Right ventricle myocardium superior (tissue), 1 donor: ENCODE measurements at regions not wholly inside any gene's neighbourhood (a gene's known extent, or its start where the extent isn't known, plus 50 kb on each side); places are given as distances from the start of the nearest gene placed in this dataset.
"Not testable (repeated sequence)": the region's sequence is repeated elsewhere in the genome, so short reads cannot be mapped to it uniquely, and the experiment has no call there.

Experiments
- ATAC-seq: fragments of 200-7000 bp; cut with Tn5 transposase; one replicate; pipeline ENCODE4 v1.9.1; 2020; ENCODE audit warnings: mild to moderate bottlenecking; ENCODE audit not compliant: poor library complexity
- DNase-seq: peaks from one replicate; pipeline ENCODE4 v3.0.0-alpha.2; 2020
- intact Hi-C: fragments of 100-400 bp; cut with DNase I; formaldehyde crosslinking; loops from one replicate; pipeline ENCODE4 v1.11.2; 2022
- donor health status: DM: no; HTN: yes; CAD: no; lungs with severe emphysema.

DNA sequence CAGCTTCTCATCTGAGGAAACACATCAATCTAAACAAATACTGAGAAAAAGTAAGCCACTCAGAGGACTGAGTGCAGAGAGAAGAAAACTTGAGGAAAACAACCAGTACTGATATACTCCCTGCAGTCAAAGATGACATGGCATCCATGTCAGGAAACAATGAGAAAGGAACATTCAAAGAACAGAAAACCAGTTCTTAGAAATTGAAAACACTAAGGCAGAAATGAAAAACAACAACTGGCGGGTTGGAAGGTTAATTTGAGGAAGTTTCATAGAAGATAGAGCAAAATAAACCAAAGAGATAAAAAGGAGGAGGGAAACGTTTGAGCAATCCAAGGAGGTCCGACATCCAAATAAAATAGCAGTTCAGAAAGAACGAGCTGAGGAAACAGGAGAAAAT lies 475.2 kb downstream of the HINT1 start:
- ATAC-seq = no peak
- intact Hi-C loops = no loop called here
- no peak for DNase-seq

DNA sequence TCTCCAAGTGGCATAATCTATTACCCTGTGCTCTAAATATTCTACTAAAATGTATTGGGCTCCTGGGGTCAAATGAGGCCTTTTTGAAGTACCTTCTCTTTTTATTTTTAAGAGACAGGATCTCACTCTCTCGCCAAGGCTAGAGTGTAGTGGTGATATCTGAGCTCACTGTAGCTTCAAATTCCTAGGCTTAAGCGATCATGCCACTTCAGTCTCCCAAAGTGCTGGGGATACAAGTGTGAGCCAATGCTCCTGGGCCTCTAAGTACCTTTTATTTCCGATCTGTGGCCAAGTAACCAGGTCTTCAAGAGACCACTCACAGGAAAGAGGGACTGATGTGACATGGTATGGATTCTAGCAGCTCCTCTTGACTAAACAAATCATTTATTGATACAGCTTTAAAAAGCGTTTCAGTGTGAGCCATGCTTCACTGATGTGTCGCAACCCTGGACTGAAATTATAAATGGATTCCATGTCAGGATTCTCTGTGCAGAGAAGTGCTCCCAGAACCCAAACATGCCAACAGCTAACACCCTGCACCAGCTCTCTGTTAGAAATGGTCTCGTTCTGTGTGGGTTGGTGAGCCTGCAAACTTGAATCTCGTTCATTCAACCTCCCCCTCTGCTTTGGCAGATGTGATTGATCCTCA lies 477.8 kb downstream of the HINT1 start:
- intact Hi-C loops = no loop called here
- no peak for DNase-seq
- ATAC-seq = no peak

GRCh38 chr5:130678637-130679036 lies 486.4 kb downstream of the HINT1 start:
- ATAC-seq (no peak), DNase-seq (no peak)
- intact Hi-C loops = no loop called here

DNA sequence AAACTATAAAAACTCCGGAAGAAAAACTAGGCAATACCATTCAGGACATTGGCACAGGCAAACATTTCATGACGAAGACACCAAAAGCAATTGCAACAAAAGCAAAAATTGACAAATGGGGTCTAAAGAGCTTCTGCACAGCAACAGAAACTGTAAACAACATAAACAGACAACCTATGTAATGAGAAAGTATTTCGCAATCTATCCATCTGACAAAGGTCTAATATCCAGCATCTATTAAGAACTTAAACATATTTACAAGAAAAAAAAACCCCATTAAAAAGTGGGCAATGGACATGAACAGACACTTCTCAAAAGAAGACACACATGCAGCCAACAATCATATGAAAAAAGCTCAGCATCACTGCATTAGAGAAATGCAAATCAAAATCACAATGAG lies 498.6 kb downstream of the HINT1 start:
- no peak for ATAC-seq
- no peak for DNase-seq
- intact Hi-C loops = no loop called here

GRCh38 chr5:130652176-130652575 lies 512.9 kb downstream of the HINT1 start:
- ATAC-seq = no peak
- intact Hi-C loops = no loop called here
- no peak for DNase-seq

GRCh38 chr5:130651440-130651839 lies 513.6 kb downstream of the HINT1 start:
- DNase-seq = no peak
- ATAC-seq = no peak
- intact Hi-C loops = no loop called here

GRCh38 chr5:130643321-130643720 lies 521.7 kb downstream of the HINT1 start:
- intact Hi-C loops = no loop called here
- ATAC-seq = no peak
- DNase-seq = no peak

GRCh38 chr5:130642461-130642860 lies 522.6 kb downstream of the HINT1 start:
- no peak for ATAC-seq

DNA sequence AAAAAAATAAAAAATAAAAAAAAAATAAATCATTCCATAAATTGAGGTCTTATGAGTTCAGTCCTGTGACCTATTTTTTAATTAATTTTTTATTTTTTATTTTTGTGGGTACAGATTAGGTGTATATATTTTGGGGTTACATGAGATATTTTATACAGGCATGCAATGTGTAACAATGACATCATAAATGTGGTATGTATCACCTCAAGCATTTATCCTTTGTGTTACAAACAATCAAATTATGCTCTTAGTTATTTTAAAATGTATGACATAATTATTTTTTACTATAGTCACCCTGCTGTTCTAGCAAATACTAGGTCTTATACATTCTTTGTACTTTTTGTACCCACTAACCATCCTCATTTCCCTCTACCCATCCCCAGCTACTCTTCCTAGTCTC lies 537.9 kb downstream of the HINT1 start:
- intact Hi-C loops = no loop called here
- ATAC-seq (no peak), DNase-seq (no peak)

More at GRCh38 chr5:130642461-130642860, 522.6 kb downstream of the HINT1 start:
- no peak for DNase-seq
- intact Hi-C loops = no loop called here

GRCh38 chr5:130624805-130625204 lies 540.3 kb downstream of the HINT1 start:
- DNase-seq (no peak), ATAC-seq (no peak)
- intact Hi-C loops = no loop called here

- intact Hi-C loops = no loop called here
- no peak for DNase-seq
- ATAC-seq = no peak
Measured at GRCh38 chr5:130616161-130616560, 548.9 kb downstream of the HINT1 start.

- no peak for ATAC-seq
- intact Hi-C loops = no loop called here
Measured at GRCh38 chr5:130605234-130605633, 559.8 kb downstream of the HINT1 start.

GRCh38 chr5:130596647-130597046 lies 568.4 kb downstream of the HINT1 start:
- intact Hi-C loops, DNase-seq, ATAC-seq: not testable (repeated sequence)

More at GRCh38 chr5:130605234-130605633, 559.8 kb downstream of the HINT1 start:
- no peak for DNase-seq

DNA sequence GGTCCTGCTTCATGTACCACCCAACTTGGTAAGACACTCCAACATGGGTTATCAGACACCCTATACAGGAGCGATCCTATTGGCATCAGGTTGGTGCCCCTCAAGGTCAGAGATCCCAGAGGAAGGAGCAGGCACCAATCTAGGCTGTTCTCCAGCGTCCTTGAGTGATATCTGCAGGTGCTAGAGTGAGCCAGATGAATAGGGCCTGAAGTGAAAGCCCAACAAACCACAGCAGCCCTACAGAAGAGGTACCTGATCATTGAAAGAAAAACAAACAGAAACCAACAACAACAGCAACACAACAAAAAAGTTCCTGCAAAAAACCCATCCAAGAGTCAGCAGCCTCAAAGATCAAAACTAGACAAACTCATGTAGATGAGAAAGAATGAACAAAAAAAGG lies 584.8 kb downstream of the HINT1 start:
- intact Hi-C loops = no loop called here
- ATAC-seq (no peak), DNase-seq (no peak)

DNA sequence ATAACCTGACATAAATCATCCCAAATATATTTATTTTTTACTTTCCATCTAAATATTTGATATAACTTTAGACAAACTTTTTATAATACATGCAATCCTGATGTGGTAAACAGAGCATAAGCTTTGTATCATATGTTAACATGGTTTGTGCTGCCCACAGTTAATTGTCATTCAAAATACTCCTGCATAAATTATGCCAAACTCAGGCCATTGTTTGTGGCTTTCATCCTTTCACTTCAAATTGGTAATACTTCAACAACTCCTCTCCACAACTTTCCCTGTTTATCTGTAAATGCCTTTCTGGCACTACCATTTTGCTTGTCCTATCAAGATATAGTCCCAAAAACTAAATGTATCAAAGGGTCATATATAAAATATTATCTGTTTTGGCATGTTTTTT lies 586.7 kb downstream of the HINT1 start:
- ATAC-seq (no peak), DNase-seq (no peak)
- intact Hi-C loops = no loop called here

- ATAC-seq (no peak), DNase-seq (no peak)
- intact Hi-C loops = no loop called here
Measured at GRCh38 chr5:130571076-130571475, 594.0 kb downstream of the HINT1 start.

DNA sequence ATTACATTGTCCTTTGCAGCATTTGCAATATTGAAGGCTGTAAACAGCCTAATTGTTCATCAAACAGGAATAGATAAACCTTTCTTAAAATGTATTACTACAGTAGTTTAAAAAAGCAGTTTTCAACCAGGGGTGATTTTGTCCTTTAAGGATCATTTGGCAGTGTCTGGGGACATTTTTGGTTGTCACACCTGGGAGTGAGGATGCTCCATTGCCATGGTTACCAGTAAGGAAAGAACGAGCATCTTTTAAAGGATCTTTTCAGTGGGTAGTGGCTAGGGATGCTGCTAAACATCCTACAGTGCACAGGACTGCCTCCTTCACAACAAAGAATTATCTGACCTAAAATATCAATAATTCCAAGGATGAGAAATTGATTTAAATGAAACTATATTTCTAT lies 596.3 kb downstream of the HINT1 start:
- DNase-seq = no peak
- ATAC-seq = no peak
- intact Hi-C loops = no loop called here

DNA sequence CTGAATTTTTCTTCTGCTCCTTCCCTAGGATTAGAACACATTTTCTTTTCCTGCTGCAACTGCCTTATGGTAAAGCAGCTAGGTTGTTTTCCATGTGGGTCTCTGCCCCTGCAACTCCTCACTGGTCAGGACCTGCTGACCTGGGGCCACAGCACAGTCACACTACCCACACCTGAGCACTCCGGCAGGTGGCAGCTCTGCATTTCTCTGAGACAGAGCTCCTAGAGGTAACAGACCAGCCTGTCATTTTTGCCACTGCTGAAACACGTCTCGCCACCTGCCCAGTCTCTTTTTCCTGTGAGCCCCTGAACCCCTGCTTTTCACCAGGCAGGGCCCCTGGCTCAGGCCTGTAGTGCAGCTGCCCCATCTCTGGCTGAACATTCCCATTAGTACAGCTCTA lies 609.6 kb downstream of the HINT1 start:
- intact Hi-C loops = no loop called here
- no peak for DNase-seq
- no peak for ATAC-seq

DNA sequence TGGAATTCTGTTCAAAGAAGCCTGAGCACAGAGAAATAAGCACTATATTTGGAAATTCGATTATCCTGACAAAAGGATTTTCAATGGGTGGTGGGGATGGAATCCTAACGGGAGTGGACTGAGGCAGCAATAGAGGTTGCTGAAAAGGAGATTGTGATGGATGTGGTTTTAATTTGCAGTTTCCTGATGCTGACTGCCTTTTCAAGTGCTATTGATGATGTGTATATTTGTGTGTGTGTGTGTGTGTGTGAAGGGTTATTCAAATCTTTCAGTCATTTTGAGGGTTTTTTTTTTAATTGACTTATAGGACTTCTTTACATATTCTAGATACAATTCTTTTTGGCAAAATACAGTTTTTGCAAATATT lies 614.5 kb downstream of the HINT1 start:
- intact Hi-C loops = no loop called here
- no peak for ATAC-seq
- DNase-seq = no peak

DNA sequence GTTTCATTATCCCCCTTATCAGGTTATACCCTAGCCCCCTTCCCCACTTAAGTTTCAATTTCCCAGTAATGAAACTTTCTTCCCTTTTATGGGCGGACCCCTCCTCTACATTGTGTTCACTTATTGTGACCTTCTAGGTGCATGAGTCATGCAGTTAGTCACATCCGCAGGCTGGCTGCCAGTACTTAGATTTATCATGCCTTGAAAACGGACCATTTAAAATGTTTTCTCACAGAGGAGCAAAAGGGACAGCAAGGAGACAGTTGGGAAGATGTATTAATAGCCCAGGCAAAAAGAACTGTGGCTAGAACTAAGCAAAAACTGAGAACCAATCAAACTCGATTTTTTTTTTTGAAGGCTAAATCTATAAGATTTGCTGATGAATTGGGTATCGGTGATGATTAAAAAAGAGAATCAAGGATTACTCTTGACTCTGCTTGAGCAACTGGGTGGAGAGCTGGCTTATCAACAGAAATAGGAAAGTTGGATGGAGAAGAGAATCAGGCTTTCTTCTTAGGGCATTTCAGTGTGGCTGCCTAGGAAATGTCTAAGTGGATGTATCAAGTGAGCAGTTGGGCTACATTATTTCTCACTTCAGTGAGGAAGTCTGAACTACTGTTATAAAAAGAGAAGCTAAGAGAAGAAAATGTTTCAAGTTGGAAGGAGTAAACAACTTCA lies 615.0 kb downstream of the HINT1 start:
- intact Hi-C loops = no loop called here
- DNase-seq = no peak
- ATAC-seq = no peak

DNA sequence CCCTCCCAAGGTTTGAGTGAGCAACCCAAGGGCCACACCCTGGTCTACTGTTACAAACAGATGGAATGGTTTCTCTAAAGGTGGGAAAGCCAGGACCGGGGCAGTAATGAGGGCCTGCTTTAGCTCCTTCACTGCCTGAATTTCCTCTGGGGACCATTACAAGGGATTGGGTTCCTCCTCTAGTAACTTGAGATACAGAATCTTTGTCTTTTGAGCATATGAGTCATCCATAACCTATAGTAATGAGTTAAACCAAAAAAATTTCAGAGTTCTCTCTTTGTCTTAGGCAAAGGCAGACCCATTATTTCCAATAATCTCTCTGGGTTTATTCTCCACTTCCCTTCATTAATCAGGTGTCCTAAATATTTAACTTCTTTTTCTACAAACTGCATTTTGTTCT lies 618.8 kb downstream of the HINT1 start:
- ATAC-seq (no peak), DNase-seq (no peak)
- intact Hi-C loops = no loop called here
